H9 (cell line): ENCODE measurements at regions not wholly inside any gene's neighbourhood (a gene's known extent, or its start where the extent isn't known, plus 50 kb on each side); places are given as distances from the start of the nearest gene placed in this dataset.

ENCODE experiments used
- DNase-seq: peaks from one replicate; pipeline ENCODE4 v3.0.0-alpha.2; 2017
- H2AFZ ChIP-seq: one replicate; pipeline ENCODE4 v1.6.1; 2013; ENCODE audit warnings: mild to moderate bottlenecking, low read length, control low read depth, moderate library complexity
- H2AK5ac ChIP-seq: 2 replicates; pipeline ENCODE4 v1.6.1; 2013; ENCODE audit warnings: low read length, control low read depth, mixed read lengths; ENCODE audit not compliant: insufficient read length
- H2BK120ac ChIP-seq: one replicate; pipeline ENCODE4 v1.6.1; 2013; ENCODE audit warnings: low read depth, mild to moderate bottlenecking, low read length, control low read depth, inconsistent platforms; ENCODE audit not compliant: poor library complexity, severe bottlenecking
- H2BK12ac ChIP-seq: 2 replicates; pipeline ENCODE4 v1.6.1; 2013; ENCODE audit warnings: low read length, control low read depth, mixed read lengths, low read depth; ENCODE audit not compliant: insufficient read length
- H2BK15ac ChIP-seq: 2 replicates; pipeline ENCODE4 v1.6.1; 2013; ENCODE audit warnings: low read depth, low read length, control low read depth
- H2BK20ac ChIP-seq: one replicate; pipeline ENCODE4 v1.6.1; 2013; ENCODE audit warnings: low read depth, mild to moderate bottlenecking, low read length, control low read depth, inconsistent platforms; ENCODE audit not compliant: poor library complexity, severe bottlenecking
- H2BK5ac ChIP-seq: 2 replicates; pipeline ENCODE4 v1.6.1; 2013; ENCODE audit warnings: low read length, control low read depth, mixed read lengths; ENCODE audit not compliant: insufficient read length
- H3K14ac ChIP-seq: 2 replicates; pipeline ENCODE4 v1.6.1; 2013; ENCODE audit warnings: low read length, control low read depth; ENCODE audit not compliant: insufficient read depth
- H3K18ac ChIP-seq: 2 replicates; pipeline ENCODE4 v1.6.1; 2013; ENCODE audit warnings: low read depth, mild to moderate bottlenecking, mixed read lengths, low read length, control low read depth; ENCODE audit not compliant: insufficient read length
- H3K23ac ChIP-seq: 2 replicates; pipeline ENCODE4 v1.6.1; 2013; ENCODE audit warnings: low read length, control low read depth, mixed read lengths, low read depth; ENCODE audit not compliant: insufficient read length
- H3K23me2 ChIP-seq: 2 replicates; pipeline ENCODE4 v1.6.1; 2013; ENCODE audit warnings: low read depth, mild to moderate bottlenecking, mixed read lengths, low read length, control low read depth; ENCODE audit not compliant: insufficient read length, poor library complexity, severe bottlenecking
- H3K27ac ChIP-seq: 2 replicates; pipeline ENCODE4 v1.5.1; 2013; ENCODE audit warnings: low read length, control low read depth, mixed read lengths, low read depth; ENCODE audit not compliant: insufficient read length
- H3K27me3 ChIP-seq: 2 replicates; pipeline ENCODE4 v1.6.1; 2013; ENCODE audit warnings: low read length, control low read depth, inconsistent platforms; ENCODE audit not compliant: insufficient read depth
- H3K4ac ChIP-seq: 2 replicates; pipeline ENCODE4 v1.6.1; 2013; ENCODE audit warnings: low read depth, mild to moderate bottlenecking, control low read depth, inconsistent platforms, low read length, moderate library complexity
- H3K4me1 ChIP-seq: 2 replicates; pipeline ENCODE4 v1.6.1; 2013; ENCODE audit warnings: low read length, control low read depth, inconsistent platforms; ENCODE audit not compliant: insufficient read depth
- H3K4me2 ChIP-seq: 2 replicates; pipeline ENCODE4 v1.6.1; 2013; ENCODE audit warnings: low read length, control low read depth, mixed read lengths; ENCODE audit not compliant: insufficient read length, insufficient read depth
- H3K56ac ChIP-seq: 2 replicates; pipeline ENCODE4 v1.6.1; 2013; ENCODE audit warnings: low read depth, mild to moderate bottlenecking, mixed read lengths, low read length, control low read depth; ENCODE audit not compliant: insufficient read length
- H3K79me1 ChIP-seq: 2 replicates; pipeline ENCODE4 v1.6.1; 2013; ENCODE audit warnings: low read depth, mild to moderate bottlenecking, moderate library complexity, low read length, control low read depth, inconsistent platforms; ENCODE audit not compliant: insufficient read depth, poor library complexity, severe bottlenecking
- H3K79me2 ChIP-seq: 2 replicates; pipeline ENCODE4 v1.6.1; 2013; ENCODE audit warnings: low read length, control low read depth, inconsistent platforms; ENCODE audit not compliant: insufficient read depth
- H3K9ac ChIP-seq: 2 replicates; pipeline ENCODE4 v1.6.1; 2013; ENCODE audit warnings: low read length, control low read depth, mixed read lengths; ENCODE audit not compliant: insufficient read length; ENCODE audit errors: extremely low read depth
- H3K9me3 ChIP-seq: one replicate; pipeline ENCODE4 v1.6.1; 2013; ENCODE audit warnings: low read depth, low read length, inconsistent platforms; ENCODE audit not compliant: control insufficient read depth
- H3T11ph ChIP-seq: one replicate; pipeline ENCODE4 v1.6.1; 2013; ENCODE audit warnings: mild to moderate bottlenecking, low read length, control low read depth, inconsistent platforms
- H4K20me1 ChIP-seq: one replicate; pipeline ENCODE4 v1.6.1; 2013; ENCODE audit not compliant: control insufficient read depth, insufficient read length, insufficient read depth
- H4K5ac ChIP-seq: 2 replicates; pipeline ENCODE4 v1.6.1; 2013; ENCODE audit warnings: low read depth, mild to moderate bottlenecking, mixed read lengths, low read length, control low read depth; ENCODE audit not compliant: insufficient read length
- H4K8ac ChIP-seq: replicated peaks from 2 replicates; pipeline ENCODE4 v1.6.1; 2013; ENCODE audit warnings: low read length, control low read depth, mixed read lengths, low read depth; ENCODE audit not compliant: insufficient read length
- H4K91ac ChIP-seq: 2 replicates; pipeline ENCODE4 v1.6.1; 2013; ENCODE audit warnings: low read depth, mild to moderate bottlenecking, moderate library complexity, mixed read lengths, low read length, control low read depth; ENCODE audit not compliant: insufficient read length
- H3K27ac Mint-ChIP-seq, 3 experiments: 2 replicates in 2 of 3; 3 replicates in 1 of 3; pipeline ENCODE4 v1.8.0; 2020 to 2021; ENCODE audit warnings: mixed read lengths in 3 of 3, mild to moderate bottlenecking in 1 of 3, moderate library complexity in 1 of 3
- H3K27me3 Mint-ChIP-seq: 2 replicates; pipeline ENCODE4 v1.8.0; 2021; ENCODE audit warnings: low read depth, mild to moderate bottlenecking, moderate library complexity, mixed read lengths
- H3K36me3 Mint-ChIP-seq, 3 experiments: 2 replicates in 2 of 3; 3 replicates in 1 of 3; pipeline ENCODE4 v1.8.0; 2020 to 2021; ENCODE audit warnings: low read depth in 3 of 3, mixed read lengths in 3 of 3; ENCODE audit not compliant: insufficient read depth in 1 of 3
- H3K4me1 Mint-ChIP-seq, 2 experiments: 2 replicates each; pipeline ENCODE4 v1.8.0; 2020; ENCODE audit warnings: mixed read lengths in 2 of 2
- H3K4me3 Mint-ChIP-seq, 2 experiments: 2 replicates in 1 of 2; 3 replicates in 1 of 2; pipeline ENCODE4 v1.8.0; 2020 to 2021; ENCODE audit warnings: mild to moderate bottlenecking in 2 of 2, mixed read lengths in 2 of 2, moderate library complexity in 1 of 2
- H3K9me3 Mint-ChIP-seq, 2 experiments: 2 replicates in 1 of 2; 3 replicates in 1 of 2; pipeline ENCODE4 v1.8.0; 2020; ENCODE audit warnings: mild to moderate bottlenecking in 2 of 2, mixed read lengths in 2 of 2, moderate library complexity in 1 of 2
- CTCF ChIP-seq: fragments of 200-600 bp; sonication (generic); conservative IDR thresholded peaks from 3 replicates; pipeline ENCODE4 v1.8.0; 2021; ENCODE audit warnings: antibody characterized with exemption, mild to moderate bottlenecking
- WGBS: extraction: QIAGEN DNeasy Blood & Tissue Kit; methylation state at CpG from one replicate; pipeline ENCODE4 v1.1.7; 2013; ENCODE audit warnings: missing lambda C conversion rate, low lambda C conversion rate, mixed read lengths; ENCODE audit not compliant: insufficient read length; ENCODE audit errors: extremely low coverage; 5-methylcytosine and 5-hydroxymethylcytosine counted together

- no peak overlapping the region for H2BK5ac ChIP-seq
- no peak overlapping the region for H2AFZ ChIP-seq
- no peak overlapping the region for H3K18ac ChIP-seq
- H3K36me3 Mint-ChIP-seq = no peaks in the 10 kb centered on the region
- H2BK120ac ChIP-seq = no peak overlapping the region
- H3K9me3 Mint-ChIP-seq = no peaks in the 10 kb centered on the region; a peak in 1 of 5 replicates
- H3K79me1 ChIP-seq = no peaks in the 10 kb centered on the region
- no peak overlapping the region for H3T11ph ChIP-seq
- no peak overlapping the region for H2BK20ac ChIP-seq
- no peak overlapping the region for H2AK5ac ChIP-seq
- TF ChIP-seq CTCF = no peak
- no peak overlapping the region for H2BK15ac ChIP-seq
- no peaks in the 10 kb centered on the region for H3K4me1 ChIP-seq
- H3K27me3 Mint-ChIP-seq = peaks cover 5% of the 10 kb centered on the region
- no peak overlapping the region for H3K4me3 Mint-ChIP-seq
- H4K91ac ChIP-seq = no peak overlapping the region
- H3K23ac ChIP-seq = no peak overlapping the region
- no peak overlapping the region for H3K4me2 ChIP-seq
- H3K23me2 ChIP-seq = no peaks in the 10 kb centered on the region
- H3K4me1 Mint-ChIP-seq = no peaks in the 10 kb centered on the region
- H2BK12ac ChIP-seq = no peak overlapping the region
- H4K8ac ChIP-seq = no peak overlapping the region
- no peak overlapping the region for H3K4ac ChIP-seq
- H3K79me2 ChIP-seq = no peaks in the 10 kb centered on the region
- no peaks in the 10 kb centered on the region for H3K27me3 ChIP-seq
- WGBS = no CpG with 5 or more reads among the region's 5 CpGs
- no peak overlapping the region for H3K14ac ChIP-seq
- no peaks in the 10 kb centered on the region for H3K9me3 ChIP-seq
- no peak for DNase-seq
- no peak overlapping the region for H4K5ac ChIP-seq
- no peak overlapping the region for H3K27ac Mint-ChIP-seq
- no peak overlapping the region for H3K56ac ChIP-seq
- no peaks in the 10 kb centered on the region for H4K20me1 ChIP-seq
- H3K27ac ChIP-seq = no peak overlapping the region
- no peak overlapping the region for H3K9ac ChIP-seq
Measured at GRCh38 chr9:91023741-91024140, 222.1 kb downstream of the SYK start.
